DND-41 (cell line): ENCODE measurements at regions not wholly inside any gene's neighbourhood (a gene's known extent, or its start where the extent isn't known, plus 50 kb on each side); places are given as distances from the start of the nearest gene placed in this dataset.

Experiments used
- ATAC-seq: fragments of 200-7000 bp; cut with Tn5 transposase; 3 replicates; pipeline ENCODE4 v1.9.1; 2021; ENCODE audit warnings: low read depth; ENCODE audit not compliant: insufficient read depth
- DNase-seq: peaks from one replicate; pipeline ENCODE4 v3.0.0-alpha.2; 2020
- H2AFZ ChIP-seq: 2 replicates; pipeline ENCODE4 v1.6.0; 2012; ENCODE audit warnings: low read depth, low read length
- H3K27ac ChIP-seq: 2 replicates; pipeline ENCODE4 v1.5.1; 2012; ENCODE audit warnings: low read length, inconsistent platforms
- H3K27me3 ChIP-seq: fragments of 200-600 bp; sonication (generic); 2 replicates; pipeline ENCODE4 v1.6.0; 2012; ENCODE audit warnings: low read length, mild to moderate bottlenecking, inconsistent platforms; ENCODE audit not compliant: insufficient read depth, poor library complexity
- H3K36me3 ChIP-seq: 2 replicates; pipeline ENCODE4 v1.5.1; 2012; ENCODE audit warnings: low read length, inconsistent platforms; ENCODE audit not compliant: insufficient read depth
- H3K4me1 ChIP-seq: 2 replicates; pipeline ENCODE4 v1.5.1; 2012; ENCODE audit warnings: mild to moderate bottlenecking, low read length; ENCODE audit not compliant: insufficient read depth
- H3K4me2 ChIP-seq: 2 replicates; pipeline ENCODE4 v1.6.0; 2012; ENCODE audit warnings: mild to moderate bottlenecking, moderate library complexity, low read length, inconsistent platforms; ENCODE audit not compliant: insufficient read depth
- H3K4me3 ChIP-seq, 2 experiments: fragments of 200-600 bp in 1 of 2; shearing (Covaris generic) in 1 of 2; 2 replicates each; pipeline ENCODE4 v1.5.1; 2012 to 2016; ENCODE audit warnings: inconsistent platforms in 2 of 2, low read length in 2 of 2, mild to moderate bottlenecking in 2 of 2, low read depth in 1 of 2, moderate library complexity in 1 of 2
- H3K79me2 ChIP-seq: 2 replicates; pipeline ENCODE4 v1.6.0; 2012; ENCODE audit warnings: low read length, inconsistent platforms; ENCODE audit not compliant: insufficient read depth
- H3K9ac ChIP-seq: 2 replicates; pipeline ENCODE4 v1.6.0; 2012; ENCODE audit warnings: low read depth, mild to moderate bottlenecking, inconsistent platforms, low read length, moderate library complexity
- H3K9me3 ChIP-seq: 2 replicates; pipeline ENCODE4 v1.5.1; 2012; ENCODE audit warnings: low read length, moderate library complexity, mild to moderate bottlenecking, inconsistent platforms; ENCODE audit not compliant: insufficient read depth, severe bottlenecking
- H4K20me1 ChIP-seq: 2 replicates; pipeline ENCODE4 v1.6.0; 2012; ENCODE audit warnings: low read length; ENCODE audit not compliant: insufficient read depth
- CTCF ChIP-seq: IDR thresholded peaks from 2 replicates; pipeline ENCODE4 v1.5.1; 2012; ENCODE audit warnings: borderline replicate concordance, low read length, moderate library complexity, mild to moderate bottlenecking; ENCODE audit not compliant: poor library complexity, severe bottlenecking; ENCODE audit errors: extremely low read depth
- EZH2 ChIP-seq: IDR thresholded peaks from 3 replicates; pipeline ENCODE4 v1.6.1; 2012; ENCODE audit warnings: borderline replicate concordance, low read depth, mild to moderate bottlenecking, moderate library complexity, low read length, inconsistent platforms; ENCODE audit not compliant: severe bottlenecking

- Histone ChIP-seq H3K9me3 (no peaks in the 10 kb centered on the region), H3K27me3 (no peaks in the 10 kb centered on the region), H3K79me2 (no peaks in the 10 kb centered on the region), H3K4me3 (no peak overlapping the region), H3K27ac (no peak overlapping the region), H2AFZ (no peak overlapping the region), H4K20me1 (no peaks in the 10 kb centered on the region), H3K4me2 (no peak overlapping the region), H3K36me3 (no peaks in the 10 kb centered on the region), H3K4me1 (peaks cover 24% of the 10 kb centered on the region), H3K9ac (no peak overlapping the region)
- TF ChIP-seq EZH2 (no peak), CTCF (no peak)
- ATAC-seq (no peak), DNase-seq (no peak)
Measured at GRCh38 chr6:7045331-7045730, 62.4 kb upstream of the RREB1 start.

GRCh38 chr6:7045746-7046145, 62.0 kb upstream of the RREB1 start:
- no peak overlapping the region for H3K4me2 ChIP-seq
- ATAC-seq (no peak), DNase-seq (no peak)
- no peak overlapping the region for H3K4me3 ChIP-seq
- no peaks in the 10 kb centered on the region for H3K9me3 ChIP-seq
- no peaks in the 10 kb centered on the region for H3K36me3 ChIP-seq
- no peaks in the 10 kb centered on the region for H3K79me2 ChIP-seq
- TF ChIP-seq EZH2: no peak
- TF ChIP-seq CTCF: no peak
- H3K4me1 ChIP-seq: peaks cover 24% of the 10 kb centered on the region
- no peaks in the 10 kb centered on the region for H3K27me3 ChIP-seq
- no peaks in the 10 kb centered on the region for H4K20me1 ChIP-seq
- no peak overlapping the region for H3K27ac ChIP-seq
- H3K9ac ChIP-seq: no peak overlapping the region
- no peak overlapping the region for H2AFZ ChIP-seq

- H3K4me2 ChIP-seq: no peak overlapping the region
Measured at GRCh38 chr6:7047128-7047527, 60.6 kb upstream of the RREB1 start.

More at GRCh38 chr6:7047128-7047527, 60.6 kb upstream of the RREB1 start:
- Histone ChIP-seq H3K9ac (no peak overlapping the region), H2AFZ (no peak overlapping the region), H3K4me3 (no peak overlapping the region), H4K20me1 (no peaks in the 10 kb centered on the region; the same call in 1 of the 2 replicates), H3K27me3 (no peaks in the 10 kb centered on the region), H3K4me1 (peaks cover 20% of the 10 kb centered on the region), H3K27ac (no peak overlapping the region), H3K36me3 (no peaks in the 10 kb centered on the region), H3K79me2 (no peaks in the 10 kb centered on the region), H3K9me3 (no peaks in the 10 kb centered on the region)
- no peak for DNase-seq
- no peak for ATAC-seq
- TF ChIP-seq CTCF: no peak
- TF ChIP-seq EZH2: no peak
